DLD1 (cell line): ENCODE measurements at regions not wholly inside any gene's neighbourhood (a gene's known extent, or its start where the extent isn't known, plus 50 kb on each side); places are given as distances from the start of the nearest gene placed in this dataset.
"Not testable (repeated sequence)": the region's sequence is repeated elsewhere in the genome, so short reads cannot be mapped to it uniquely, and the experiment has no call there.

Experiments used
- in situ Hi-C: cut with HindIII; loops from 2 replicates; pipeline ENCODE4 v1.10.0; 2017; ENCODE audit warnings: low sequenced_read_pairs

GRCh38 chr7:52616552-52616951, 418.9 kb upstream of the POM121L12 start:
- in situ Hi-C loops, result no loop called here

- in situ Hi-C loops, result no loop called here
These were observed 420.3 kb upstream of the POM121L12 start for GRCh38 chr7:52615021-52615695.

GRCh38 chr7:52609511-52609910, 425.9 kb upstream of the POM121L12 start:
- in situ Hi-C loops, result no loop called here

- in situ Hi-C loops, result no loop called here
These were observed 442.7 kb upstream of the POM121L12 start for GRCh38 chr7:52592698-52593097.

- in situ Hi-C loops, result no loop called here
These were observed 448.7 kb upstream of the POM121L12 start for GRCh38 chr7:52586704-52587103.

- in situ Hi-C loops, result no loop called here
These were observed 451.4 kb upstream of the POM121L12 start for GRCh38 chr7:52584041-52584440.

GRCh38 chr7:52573141-52573540, 462.3 kb upstream of the POM121L12 start:
- in situ Hi-C loops, result not testable (repeated sequence)

GRCh38 chr7:52571026-52571425, 464.4 kb upstream of the POM121L12 start:
- in situ Hi-C loops, result no loop called here

GRCh38 chr7:52569151-52569550, 466.3 kb upstream of the POM121L12 start:
- in situ Hi-C loops, result no loop called here

- in situ Hi-C loops, result no loop called here
These were observed 469.5 kb upstream of the POM121L12 start for GRCh38 chr7:52565974-52566373.

GRCh38 chr7:52555805-52556204, 479.6 kb upstream of the POM121L12 start:
- in situ Hi-C loops, result no loop called here

GRCh38 chr7:52547308-52547910, 488.0 kb upstream of the POM121L12 start:
- in situ Hi-C loops, result no loop called here

- in situ Hi-C loops, result not testable (repeated sequence)
These were observed 494.2 kb upstream of the POM121L12 start for GRCh38 chr7:52541198-52541765.

- in situ Hi-C loops, result no loop called here
These were observed 495.4 kb upstream of the POM121L12 start for GRCh38 chr7:52540041-52540440.

GRCh38 chr7:52539414-52539813, 496.0 kb upstream of the POM121L12 start:
- in situ Hi-C loops, result no loop called here

GRCh38 chr7:52537051-52537450, 498.4 kb upstream of the POM121L12 start:
- in situ Hi-C loops, result no loop called here

GRCh38 chr7:52525772-52526341, 509.6 kb upstream of the POM121L12 start:
- in situ Hi-C loops, result no loop called here

GRCh38 chr7:52518869-52519268, 516.6 kb upstream of the POM121L12 start:
- in situ Hi-C loops, result no loop called here

- in situ Hi-C loops, result no loop called here
These were observed 522.8 kb upstream of the POM121L12 start for GRCh38 chr7:52512656-52513055.

- in situ Hi-C loops, result no loop called here
These were observed 527.7 kb upstream of the POM121L12 start for GRCh38 chr7:52507546-52508255.

- in situ Hi-C loops, result no loop called here
These were observed 529.1 kb upstream of the POM121L12 start for GRCh38 chr7:52506325-52506724.
